A204.1 (cell line): ENCODE measurements at regions not wholly inside any gene's neighbourhood (a gene's known extent, or its start where the extent isn't known, plus 50 kb on each side); places are given as distances from the start of the nearest gene placed in this dataset.
A peak's percentile ranks its signal among the peaks of the same experiment; 100 is the strongest.

Experiments
- FAIRE-seq: peaks from 2 replicates; lab custom pipeline; 2012; peaks lifted over from hg19 to GRCh38; lab: Jason Lieb, UNC

DNA sequence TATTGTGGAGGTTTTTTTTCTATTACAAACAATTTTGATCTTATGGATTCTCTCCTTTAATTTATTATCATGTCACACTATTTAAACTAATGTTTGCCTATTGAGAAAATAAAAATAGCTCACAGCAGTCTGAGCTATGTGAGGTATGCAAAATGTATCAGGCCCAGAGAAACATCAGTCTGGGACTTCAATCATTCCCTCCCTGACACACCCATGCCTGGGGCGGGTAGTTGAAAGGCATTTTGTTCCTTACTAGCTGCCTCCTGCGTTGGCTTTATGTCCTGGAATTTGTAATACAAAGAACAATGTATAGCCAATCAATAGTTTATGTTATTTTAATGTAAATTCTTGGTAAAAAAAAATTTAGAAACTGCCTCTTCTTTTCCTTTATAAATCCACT is 403.3 kb downstream of the EPM2A start:
- no peak for FAIRE-seq

DNA sequence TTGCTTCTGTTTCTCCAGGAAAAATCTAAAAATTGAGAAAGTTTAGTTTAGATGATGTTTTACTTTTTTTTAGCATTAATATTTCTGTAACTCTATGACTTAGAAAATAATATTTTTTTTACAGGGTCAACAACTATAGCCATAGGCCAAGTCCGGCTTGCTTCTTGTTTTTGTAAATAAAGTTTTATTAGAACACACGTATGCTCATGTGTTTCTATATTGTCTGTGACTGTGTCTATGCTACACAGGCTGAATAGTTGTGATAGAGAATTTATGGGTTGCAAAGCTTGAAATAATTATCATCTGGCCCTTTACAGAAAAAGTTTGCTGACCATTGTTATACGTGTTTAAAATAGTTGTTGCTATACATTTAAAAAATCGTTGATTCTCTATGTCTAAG is 399.2 kb downstream of the EPM2A start:
- no peak for FAIRE-seq

DNA sequence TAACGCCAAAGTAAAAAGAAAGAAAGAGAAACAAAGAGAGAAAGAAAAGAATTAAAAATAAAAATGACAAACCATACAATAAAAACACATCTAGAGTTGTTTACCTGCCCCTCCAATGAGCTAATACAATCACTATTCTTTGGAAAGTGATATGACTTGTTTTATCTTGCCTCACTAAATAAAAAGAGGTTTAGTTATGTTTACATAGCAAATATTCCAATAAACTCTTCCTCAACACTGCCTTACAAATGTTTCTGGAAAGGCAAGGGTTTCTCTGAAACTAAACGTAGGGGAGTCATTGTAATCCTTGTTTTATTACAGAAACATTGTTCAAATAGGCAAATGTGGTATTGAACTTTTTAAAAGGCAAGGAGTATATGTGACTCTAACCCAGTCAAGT is 396.2 kb downstream of the EPM2A start:
- FAIRE-seq: no peak

DNA sequence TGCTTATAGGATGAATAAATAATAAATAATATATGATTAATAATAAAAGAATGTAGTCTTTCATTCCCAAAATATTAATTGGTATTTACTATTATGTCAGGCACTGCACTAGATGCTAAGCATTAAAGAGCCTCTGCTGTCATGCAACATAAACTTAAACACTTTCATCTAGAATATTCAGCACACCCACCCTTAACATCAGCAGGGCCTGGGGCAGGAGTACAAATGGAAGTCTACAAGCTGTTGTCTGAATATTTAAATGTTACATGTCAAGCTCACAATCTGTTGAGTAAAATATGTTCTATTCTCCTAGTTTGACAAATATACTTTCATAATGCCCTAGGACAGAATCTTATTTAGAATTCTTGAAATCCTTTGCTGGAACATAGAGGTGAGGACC is 395.1 kb downstream of the EPM2A start:
- no peak for FAIRE-seq

DNA sequence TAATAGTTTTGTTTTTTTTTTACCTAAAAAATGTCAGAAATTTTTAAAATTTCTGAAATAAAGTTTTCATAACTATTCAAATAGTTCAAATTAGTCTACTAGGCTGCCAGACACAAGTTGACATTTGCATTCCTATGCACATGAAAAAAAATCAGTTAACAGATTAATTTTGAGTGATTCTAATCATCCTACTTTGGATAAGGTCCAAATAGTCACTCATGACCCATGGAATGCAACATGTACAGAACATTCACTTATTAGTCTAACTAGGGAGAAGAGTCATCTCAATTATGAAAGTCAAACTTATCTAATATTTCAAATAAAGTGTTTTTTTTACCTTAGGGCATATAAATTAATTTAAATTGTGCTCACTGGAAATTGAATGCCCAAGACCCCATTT is 390.2 kb downstream of the EPM2A start:
- no peak for FAIRE-seq

DNA sequence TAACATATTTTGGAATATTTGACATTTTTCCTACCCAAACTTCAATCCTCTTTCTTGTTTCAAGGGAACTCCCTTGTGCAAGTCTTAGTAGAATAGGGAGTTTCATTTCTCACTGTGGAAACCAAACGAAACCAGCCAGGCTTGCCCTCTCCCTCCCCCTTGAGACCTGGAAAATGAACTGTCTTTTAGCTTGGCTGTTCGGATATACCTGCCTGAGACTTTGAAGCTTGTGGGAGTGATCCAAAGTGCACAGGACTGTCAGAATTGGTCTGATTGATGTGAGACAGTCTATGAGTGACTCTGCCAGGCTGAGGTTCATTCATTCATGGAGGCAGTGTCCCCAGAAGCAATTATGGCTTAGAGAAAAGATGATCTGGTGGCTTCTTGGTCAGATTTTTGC is 388.1 kb downstream of the EPM2A start:
- FAIRE-seq: no peak

DNA sequence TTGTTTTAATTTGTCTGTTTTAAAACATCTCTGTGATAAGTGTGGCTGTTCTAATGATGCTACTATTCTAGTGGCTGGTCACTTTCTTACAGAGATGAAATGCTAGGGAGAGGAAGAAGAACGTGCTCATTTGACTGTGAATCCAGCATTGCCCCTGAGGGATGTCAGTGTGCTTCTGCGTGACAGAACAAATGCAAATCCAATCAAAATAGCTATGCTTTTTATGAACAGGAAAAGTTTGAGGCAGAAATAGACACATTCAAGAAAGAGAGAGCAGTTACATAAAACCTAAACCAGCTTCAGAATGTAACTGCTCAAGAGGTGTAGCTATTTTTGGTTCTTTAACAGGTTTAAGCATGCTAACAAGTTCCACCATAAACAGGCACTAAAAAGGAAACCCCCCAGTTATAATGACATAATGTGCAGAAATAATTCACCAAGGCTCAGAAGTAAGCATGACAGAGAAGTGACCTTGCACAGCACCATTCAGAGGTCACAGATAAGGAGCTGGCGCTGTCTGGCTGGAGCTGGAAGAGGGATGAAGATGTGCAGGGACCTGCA is 385.3 kb downstream of the EPM2A start:
- FAIRE-seq: no peak

DNA sequence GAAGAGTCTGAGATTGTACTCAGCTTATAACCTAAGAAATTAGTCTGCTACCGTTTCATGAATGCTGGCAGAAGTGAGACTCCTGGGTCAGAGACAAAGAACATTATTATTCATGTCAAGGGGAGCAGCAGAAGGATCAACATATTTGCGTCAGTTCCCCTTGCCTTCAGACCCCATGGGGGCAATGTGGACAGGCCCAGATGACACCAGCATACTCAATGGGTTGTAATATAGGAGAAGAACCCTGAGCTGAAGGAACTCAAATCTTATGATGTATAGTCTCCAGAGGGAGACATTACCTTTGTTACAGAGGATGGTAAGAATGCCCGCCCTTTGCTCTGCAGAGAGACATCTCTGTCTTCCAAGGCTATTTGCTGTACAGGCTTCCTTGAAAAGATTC is 384.4 kb downstream of the EPM2A start:
- FAIRE-seq: no peak

DNA sequence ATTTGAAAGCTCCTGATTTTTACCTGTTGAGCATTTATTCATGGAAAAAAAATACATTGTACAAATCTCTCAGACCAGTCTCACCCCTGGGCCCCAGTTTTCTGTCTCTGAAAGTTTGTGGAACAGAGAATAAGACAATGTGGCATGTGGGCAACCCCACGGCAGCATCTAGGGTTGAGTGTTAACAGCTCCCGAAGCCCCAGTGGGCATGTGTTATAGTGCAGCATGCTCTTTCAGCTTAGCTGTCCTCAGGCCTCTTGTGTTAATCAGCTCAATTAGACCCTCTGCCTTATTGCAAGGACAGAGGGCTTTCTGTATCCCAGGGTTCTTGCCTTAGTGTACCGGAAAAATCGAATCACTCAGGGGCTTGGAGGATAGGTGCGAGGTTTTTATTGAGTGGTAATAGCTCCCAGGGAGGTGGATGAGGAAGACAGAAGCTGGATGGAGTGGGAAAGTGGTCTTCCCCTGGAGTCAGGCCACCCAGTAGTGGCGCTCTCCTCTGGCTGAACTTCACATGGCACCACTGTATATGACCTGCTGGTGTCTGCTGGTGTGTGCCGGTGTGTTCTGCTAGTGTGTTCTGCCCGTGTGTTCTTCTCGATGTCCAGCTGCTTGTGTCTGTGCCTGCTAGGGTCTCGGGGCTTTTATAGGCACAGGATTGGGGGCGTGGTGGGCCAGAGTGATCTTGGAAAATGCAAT is 382.8 kb downstream of the EPM2A start:
- no peak for FAIRE-seq

DNA sequence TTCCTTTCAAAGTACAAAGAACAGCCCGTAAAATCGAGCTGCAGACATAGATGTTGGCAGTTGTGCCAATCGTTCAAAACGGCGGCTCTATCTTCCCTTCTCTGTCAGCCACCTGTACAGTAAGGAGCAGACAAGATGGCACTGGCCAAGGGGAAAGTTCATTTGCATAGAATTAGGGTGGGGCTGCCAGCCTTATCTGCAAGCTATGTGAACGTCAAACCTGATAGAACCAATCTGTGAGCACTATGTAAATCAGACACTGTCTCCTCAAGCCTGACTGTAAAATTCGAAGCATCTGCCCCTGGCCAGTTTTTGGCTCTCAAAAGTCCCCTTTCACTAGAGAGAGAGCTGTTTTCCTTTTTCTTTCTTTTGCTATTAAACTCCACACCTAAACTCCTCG is 374.5 kb downstream of the EPM2A start:
- no peak for FAIRE-seq

DNA sequence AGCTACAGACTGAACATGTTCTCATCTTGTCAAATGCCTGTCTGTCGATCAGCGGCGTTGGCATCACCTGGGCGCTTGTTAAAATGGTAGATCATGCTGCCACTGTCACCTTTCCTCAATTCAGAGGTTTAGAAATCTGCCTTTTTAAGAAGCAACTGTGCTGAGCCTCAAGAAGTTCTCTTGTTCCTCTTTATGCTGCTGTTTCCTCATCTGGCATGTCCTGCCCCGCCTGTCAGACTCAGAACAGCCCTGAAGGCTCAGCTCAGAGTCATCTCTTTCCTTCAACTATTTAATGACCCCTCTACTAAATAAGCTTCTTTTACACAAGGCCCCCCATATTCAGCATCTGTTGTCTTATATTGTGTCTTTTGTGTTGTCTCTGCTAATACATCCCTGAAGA is 368.2 kb downstream of the EPM2A start:
- no peak for FAIRE-seq

DNA sequence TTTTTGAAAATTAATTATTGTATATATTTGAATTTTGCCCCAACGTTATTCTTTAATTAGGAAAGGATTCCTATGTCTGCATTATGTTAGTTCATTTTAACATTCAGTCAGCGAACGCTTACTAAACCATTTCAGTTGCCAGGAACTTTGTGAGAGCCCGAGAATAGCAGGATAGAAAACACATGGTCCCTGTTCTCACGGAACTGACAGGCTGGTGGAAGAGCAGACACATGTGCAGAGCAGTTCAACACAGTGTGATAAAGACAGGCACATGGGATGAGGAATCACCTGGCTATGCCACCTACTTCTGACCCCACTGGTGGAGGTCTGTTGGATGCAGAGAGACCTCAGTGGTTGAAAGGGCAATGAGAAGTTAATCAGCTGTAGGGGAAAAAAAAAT is 367.2 kb downstream of the EPM2A start:
- peak; percentile 6 for FAIRE-seq

DNA sequence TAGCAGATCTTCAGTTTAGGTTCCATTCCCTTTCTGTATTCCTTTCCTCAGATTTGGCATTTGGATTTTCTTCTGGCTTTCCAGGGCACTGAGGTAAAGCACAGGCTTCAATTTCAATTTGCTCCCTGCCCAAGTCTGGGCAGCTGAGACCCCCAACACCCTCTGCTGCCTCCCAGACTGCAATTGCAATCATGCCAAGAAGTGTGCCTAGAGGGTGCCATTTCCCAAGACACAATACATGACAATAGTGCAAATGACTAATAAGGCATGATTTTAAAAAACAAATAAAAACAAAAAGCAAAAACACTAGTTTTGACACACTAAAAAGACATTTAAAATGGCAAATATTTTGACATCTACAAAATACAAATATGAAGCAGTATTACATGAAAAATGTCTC is 364.8 kb downstream of the EPM2A start:
- no peak for FAIRE-seq

DNA sequence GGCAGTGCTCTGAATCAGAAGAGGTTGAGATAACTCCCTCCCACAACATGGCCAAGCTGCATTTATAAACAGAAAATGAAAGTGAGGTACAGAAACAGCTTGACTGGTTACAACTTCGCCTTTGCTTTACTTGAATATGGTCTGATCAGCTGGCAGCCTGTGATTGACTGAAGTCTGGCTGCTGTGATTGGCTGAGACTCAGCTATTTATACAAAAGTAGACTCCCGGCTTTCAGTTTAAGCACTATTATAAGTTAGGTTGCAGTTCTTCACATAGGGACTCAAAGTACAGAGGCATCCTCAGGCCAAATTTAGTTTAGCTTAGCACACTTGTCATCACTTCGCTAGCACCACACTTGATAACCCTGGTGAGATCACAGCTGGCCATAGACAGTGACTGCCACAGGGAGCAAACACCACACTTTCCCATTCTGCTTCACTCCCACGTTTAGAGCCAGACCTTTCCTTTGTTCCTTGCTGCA is 362.6 kb downstream of the EPM2A start:
- no peak for FAIRE-seq

DNA sequence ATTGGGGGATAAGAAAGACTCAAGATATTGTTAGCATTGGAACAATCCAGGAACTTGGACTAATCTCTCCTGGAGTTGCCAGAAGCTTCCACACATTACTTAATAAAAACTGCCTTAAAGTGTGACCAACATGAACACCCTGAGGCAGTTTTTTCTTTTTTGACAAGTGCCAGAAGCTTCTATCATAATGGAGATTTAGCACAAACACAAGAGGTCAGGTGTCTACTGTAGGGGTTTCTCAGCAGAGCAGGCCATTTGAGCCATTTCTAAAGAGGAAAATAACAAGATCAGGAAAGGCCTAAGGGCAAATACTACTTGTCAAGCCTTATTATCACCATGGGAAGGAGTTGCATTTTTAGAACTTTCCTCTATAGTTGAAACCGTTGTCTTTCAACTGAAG is 361.5 kb downstream of the EPM2A start:
- FAIRE-seq: no peak

DNA sequence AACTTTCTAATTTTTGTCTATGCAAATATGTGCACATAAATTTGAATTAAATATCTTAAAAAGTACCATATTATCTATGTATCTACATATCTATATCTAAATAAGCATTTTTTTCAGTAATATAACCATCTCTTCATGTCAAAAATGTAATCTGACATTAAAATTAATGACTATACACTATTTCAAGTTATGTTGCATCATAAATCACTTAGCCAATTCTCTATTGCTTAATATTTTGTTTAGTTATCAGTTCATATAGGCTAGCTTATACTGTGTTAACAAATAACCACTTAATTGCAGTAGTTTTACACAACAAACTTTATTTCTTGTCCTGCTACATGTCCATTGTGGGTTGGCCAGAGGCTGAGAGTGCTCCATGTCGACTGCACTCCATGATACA is 360.8 kb downstream of the EPM2A start:
- no peak for FAIRE-seq

DNA sequence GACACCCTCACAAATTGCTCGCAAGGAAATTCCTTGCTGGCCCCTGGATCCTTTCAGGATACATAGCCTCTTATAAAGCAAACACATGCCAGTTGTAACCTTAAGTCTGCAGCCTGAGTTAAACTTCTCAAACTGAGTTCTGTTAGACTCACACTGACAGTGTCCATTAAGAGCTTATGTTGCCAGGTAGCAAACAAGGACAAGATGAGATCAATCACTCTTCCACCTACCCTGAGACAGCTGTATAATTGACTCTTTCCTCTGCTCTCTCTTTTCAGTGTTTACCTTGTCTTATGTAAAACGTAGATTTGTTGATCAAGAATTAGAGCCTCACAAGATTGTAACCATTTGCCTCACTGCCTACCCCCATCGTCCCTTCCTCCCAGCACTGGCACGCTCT is 359.8 kb downstream of the EPM2A start:
- FAIRE-seq: no peak

DNA sequence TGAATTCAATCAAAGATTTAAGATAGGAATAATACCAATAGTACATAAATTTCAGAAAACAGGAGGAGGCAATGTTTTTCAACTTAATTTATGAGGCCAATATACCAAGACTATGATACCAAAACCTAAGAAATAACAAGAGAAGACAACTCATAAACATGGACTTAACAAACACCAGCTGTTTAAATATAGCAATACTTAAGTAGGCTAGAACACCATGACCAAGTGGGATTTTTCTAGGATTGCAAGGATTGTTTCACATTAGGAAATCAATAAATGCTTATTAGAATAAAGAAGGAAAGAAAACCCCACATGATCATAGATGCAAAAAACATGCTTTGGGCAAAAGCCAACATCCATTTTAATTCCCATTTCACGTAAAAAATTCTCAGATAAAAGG is 355.1 kb downstream of the EPM2A start:
- no peak for FAIRE-seq

DNA sequence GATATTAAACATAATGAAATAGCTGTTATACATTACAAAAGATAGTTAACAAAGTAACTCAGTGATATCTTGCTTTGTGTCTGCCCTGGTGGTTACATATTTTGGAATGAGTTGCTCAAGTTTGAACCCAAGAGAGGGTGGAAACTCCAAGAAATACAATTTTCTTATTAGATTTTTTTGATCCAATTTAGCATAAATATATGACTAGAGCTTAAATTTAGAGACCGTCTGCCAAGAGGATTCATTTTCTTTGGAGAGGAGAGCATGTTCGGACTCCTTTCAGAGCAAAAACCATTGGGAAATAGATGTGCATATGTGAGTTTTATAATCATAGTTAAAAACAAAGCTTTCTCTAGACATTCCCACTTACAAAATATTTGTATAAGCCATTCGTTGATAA is 353.4 kb downstream of the EPM2A start:
- FAIRE-seq: no peak

DNA sequence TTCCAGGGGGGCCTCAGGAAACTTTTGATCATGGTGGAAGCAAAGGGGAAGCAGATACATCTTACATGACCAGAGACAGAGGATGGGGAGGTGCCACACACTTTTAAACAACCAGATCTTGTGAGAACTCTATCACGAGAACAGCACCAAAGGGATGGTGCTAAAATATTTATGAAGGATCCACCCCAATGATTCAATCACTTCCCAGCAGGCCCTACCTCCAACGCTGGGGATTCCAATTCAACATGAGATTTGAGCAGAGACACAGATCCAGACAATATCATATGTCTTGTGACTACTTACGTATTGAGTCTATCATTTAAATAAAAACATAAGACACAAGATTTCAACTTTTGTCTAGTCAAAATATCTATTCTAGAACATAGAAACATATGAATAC is 351.9 kb downstream of the EPM2A start:
- FAIRE-seq: no peak

DNA sequence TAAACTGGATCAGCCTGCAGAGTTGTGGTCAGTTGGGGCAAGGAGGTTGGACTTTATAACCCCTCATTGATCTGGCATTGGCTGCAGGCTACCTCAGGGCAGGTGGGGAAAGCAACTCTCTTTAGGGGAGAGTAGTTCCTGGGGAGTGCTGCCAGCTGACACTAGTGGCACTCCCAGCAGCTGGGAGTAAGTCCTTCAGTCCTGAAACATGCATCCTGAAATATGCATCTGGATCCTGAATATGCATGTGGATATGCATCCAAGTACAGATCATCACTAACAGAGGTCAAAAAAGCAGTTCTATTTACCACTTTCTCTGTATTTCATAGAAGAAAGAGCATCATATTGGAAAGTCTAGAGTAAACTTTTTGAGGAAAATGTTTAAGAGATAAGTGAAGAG is 350.8 kb downstream of the EPM2A start:
- FAIRE-seq: no peak

DNA sequence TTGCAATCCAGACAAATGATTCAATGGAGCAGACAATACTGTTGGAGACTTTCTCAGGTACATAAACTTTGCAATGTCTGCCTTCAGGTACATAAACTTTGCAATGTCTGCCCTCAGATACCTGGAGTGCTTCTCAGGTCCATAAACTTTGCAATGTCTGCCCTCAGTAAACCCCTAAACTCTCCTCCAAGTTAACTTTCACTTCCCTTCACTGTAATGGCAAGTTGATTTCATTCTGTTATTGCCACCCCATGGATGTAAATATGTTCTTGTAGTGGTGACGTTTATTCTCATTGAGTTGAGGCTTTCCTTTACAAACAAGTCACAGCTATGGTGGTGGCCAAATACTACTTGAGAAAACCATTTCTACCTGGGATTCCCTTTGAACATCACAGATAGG is 338.8 kb downstream of the EPM2A start:
- FAIRE-seq: no peak

DNA sequence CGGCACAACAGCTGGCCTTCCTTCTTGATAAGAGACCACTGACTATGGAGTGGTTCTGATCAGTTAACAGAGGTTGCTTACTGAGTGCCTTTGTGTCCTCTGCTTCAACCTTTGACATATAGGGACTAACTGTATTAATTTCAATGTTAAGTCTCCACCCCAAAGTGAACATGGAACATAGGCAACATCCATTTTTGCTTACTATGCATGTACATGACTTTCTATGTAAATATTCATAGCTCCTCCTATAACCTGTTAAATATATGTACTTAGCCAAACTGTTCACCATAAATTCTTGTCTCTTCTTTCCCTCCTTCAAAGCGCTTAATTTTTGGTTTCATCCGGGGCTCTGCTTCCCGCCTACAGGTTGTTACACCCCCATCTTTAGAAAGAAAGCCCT is 334.8 kb downstream of the EPM2A start:
- FAIRE-seq: no peak

DNA sequence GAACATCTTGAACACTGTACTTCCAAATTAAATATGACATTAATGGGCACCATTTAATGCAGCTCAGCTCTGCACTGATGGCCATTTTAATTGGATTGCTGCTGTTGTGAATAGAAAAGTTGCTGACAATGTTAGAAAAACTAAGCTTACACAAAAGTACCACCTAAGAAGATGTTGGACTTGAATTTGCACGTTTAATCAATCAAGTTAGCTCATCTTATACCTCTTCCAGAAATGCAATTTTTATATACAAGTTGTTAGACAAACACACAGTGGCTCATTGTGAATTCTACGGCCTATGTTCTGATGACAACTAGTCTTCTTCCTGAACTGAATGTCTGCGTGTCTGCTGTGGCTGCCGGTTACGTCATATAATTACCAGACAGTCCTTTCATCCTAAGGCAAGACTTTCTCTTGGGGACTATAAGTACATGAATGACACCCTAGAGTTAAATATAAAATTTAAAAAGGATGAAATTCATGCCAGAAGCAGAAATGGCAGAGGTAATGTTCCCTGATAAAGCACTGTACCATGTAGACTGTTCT is 330.2 kb downstream of the EPM2A start:
- no peak for FAIRE-seq
